HG02970 (cell line): ENCODE measurements at regions not wholly inside any gene's neighbourhood (a gene's known extent, or its start where the extent isn't known, plus 50 kb on each side); places are given as distances from the start of the nearest gene placed in this dataset.

ENCODE experiments used
- ATAC-seq: cut with Tn5 transposase; IDR thresholded peaks from one replicate; pipeline ENCODE4 v1.9.1; 2021; ENCODE audit warnings: mild to moderate bottlenecking, moderate library complexity, moderate number of reproducible peaks; ENCODE audit not compliant: unreplicated experiment, low FRiP score

DNA sequence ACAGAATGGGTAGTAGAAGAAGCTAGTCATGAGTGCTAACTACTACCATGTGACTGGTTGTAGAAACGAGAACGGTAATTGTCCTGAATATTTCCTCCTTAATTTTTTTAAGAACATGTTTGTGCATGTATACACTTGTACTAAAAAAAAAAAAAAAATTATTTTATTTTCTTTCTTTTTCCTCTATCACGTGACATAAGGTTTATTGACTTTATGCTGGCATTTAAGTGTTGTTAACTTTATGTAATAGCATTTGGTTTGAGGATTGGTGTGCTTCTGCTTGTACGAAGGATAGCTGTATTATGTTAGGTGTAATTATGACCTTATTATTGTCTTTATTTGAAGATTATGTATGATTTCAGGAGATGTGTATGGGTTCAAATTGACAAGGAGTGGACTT lies 349.1 kb upstream of the PTPRD start:
- ATAC-seq: no peak

DNA sequence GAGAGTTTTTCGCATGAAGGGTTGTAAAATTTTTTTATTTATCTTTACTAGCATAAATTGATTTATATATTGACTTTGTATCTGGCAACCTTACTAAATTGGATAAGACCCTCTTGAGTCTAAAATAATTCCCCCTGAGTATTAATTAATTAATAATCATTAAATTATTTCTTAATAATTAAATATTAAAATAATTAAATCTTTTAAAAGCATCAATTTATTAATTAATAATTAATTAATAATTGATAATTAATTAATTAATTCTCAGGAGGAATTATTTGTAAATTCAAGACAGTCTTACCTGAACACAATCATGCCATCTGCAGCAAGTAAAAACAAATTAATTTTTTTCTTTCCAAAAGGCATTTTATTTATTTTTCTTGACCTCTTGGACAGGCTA lies 370.4 kb upstream of the PTPRD start:
- ATAC-seq: no peak

DNA sequence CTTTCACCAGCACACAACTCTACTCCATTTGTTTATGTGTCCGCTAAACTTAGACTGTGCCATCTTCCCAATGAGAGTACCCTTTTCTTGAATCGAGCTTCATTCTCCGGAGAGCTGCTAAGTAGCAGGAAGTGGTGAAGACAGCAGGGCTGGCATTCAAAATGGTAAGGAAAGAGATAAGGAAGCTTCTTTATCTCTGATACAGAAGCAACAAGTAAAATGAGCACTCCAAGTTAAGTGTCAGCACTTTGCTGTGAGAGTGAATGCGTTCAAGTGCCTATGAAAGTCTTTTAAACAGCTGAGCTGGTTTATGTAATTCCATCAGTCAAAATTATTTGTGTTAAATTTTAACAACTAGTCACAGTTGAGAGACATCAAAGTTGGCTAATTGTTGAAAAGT lies 386.8 kb upstream of the PTPRD start:
- ATAC-seq: no peak

DNA sequence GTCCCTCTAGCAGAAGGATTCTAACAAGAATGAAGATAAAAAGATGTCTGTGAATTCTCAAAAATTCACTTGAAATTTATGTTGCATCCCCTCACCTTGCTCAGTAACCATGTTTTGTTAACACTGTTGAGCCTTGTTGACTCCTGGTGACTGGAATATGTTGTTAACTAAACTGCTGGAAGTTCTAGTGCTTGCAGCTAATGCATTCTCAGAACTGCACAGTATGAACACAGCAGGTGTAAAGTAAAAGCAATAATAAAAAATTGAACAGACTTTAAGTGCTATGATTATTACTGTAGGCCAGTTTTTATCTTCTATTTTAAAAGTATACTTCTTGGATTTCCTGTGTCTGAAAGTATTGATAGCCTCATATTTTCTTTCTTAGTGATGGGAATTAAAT lies 388.7 kb upstream of the PTPRD start:
- no peak for ATAC-seq

DNA sequence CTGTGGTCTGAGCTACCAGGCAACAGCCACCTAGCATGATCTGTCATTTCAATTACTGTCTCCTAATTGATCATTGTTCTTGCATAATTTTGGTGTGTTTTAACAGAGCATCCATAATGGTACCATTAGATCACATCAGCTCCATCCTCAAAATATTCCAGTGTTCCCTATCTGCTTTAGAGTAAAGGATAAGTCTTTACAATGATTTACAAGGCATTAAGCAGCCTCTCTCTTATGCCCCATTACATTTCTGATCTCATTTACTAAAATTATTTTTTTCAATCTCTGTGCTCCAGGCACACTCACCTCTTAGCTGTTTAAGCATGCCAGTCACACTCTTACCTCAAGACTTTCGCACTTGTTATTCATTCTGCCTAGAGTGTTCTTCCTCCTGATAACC lies 389.9 kb upstream of the PTPRD start:
- ATAC-seq: no peak

DNA sequence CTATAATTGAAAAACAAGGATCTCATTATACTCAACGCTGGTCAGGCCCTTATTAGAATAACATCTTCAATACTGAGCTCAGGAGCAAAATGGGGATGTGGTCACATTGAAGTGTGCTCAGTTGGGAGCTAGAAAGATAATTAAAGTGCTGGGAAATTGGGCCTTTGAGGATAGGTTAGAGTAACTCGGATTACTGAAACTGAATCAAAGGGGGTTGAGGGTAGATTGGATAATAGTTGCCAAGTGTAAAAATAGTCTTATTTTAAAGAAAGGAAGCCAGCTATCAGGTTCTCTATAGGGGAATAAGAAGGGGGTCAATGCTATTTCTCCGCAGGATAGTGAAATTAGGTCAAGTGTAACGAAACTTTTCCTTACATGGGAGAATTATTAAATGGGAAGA lies 391.0 kb upstream of the PTPRD start:
- no peak for ATAC-seq

DNA sequence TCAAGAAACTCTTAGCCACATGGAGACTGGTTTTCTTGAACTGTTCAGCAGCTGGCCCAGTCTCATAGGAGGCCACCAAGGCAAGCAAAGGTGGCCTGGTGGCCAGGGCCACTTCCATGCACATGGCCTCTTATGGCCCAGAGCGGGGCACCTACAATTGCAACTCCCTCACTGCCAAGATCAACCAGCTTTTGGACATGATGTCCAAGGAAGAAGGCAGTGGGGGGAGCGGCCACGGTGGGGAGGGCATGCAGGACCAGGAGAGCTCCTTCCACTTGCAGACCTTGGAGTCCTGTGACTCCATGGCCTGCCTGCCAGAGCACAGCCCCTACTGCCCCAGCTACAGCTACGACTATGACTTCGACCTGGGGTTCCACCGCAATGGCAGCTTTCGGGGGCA lies 398.9 kb upstream of the PTPRD start:
- no peak for ATAC-seq

DNA sequence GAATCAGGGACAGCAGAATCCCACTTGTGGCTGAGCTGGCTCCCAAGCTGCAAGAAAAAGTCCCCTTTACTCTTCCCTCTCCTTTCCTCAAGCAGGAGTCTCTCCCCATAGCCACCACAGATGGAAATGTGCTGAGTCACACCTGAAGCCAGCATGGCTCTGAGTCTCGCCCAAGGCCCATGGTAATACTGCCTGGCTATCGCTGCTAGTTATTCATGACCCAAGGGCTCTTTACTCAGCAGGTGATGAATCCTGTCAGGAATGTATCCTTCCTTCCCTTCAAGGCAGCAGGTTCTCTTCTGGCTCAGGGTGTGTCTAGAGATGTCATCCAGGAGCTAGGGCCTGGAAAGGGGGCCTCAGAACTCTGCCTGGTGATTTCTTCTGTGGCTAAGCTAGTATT lies 403.3 kb upstream of the PTPRD start:
- ATAC-seq: no peak

DNA sequence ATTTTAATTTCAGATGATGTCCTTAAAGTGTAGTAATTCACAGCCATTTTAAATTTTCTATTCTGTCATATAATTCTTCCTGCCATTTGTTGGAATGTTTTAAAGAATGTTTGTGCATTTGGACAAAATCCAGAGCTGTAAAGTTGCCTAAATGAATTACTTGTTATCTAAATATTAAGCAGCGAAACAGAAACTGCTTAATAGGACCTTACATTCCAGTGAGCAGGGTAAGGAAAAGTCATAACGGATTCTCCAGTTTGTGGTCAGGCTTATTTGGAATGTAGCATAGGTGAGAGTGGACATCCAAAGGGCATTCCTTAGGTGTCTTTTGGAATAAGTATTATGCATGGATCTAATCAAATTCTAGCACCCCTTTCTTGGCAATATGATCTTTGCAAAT lies 410.4 kb upstream of the PTPRD start:
- no peak for ATAC-seq

DNA sequence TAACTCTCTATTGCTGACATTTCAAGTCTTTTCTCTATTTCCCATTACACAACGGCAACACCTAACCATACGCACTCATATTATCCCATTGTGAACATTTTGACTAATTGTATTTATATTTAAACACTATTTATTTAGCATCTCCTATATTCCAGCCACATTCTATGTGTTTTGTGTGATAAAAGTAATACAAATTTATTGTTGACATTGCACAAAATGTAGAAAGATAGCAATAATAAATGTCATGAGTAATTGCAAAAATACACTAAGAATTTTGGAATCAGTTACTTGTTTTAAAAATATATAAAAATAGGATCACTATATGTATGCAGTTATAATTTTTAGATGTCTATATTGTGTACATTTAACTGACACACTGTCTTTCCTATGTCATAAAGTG lies 413.0 kb upstream of the PTPRD start:
- no peak for ATAC-seq

DNA sequence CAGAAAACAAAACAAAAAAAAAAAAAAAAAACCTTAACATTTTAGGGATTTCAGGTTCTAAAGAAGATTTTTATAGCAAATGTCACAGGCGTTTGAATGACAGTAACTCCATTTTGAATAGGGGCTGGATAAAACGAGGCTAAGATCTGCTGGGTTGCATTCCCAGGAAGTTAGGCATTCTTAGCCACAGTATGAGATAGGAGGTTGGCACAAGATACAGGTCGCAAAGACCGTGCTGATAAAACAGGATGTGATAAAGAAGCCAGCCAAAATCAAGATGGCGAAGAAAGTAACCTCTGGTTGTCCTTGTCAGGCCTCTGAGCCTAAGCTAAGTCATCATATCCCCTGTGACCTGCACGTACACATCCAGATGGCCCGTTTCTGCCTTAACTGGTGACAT lies 425.6 kb upstream of the PTPRD start:
- no peak for ATAC-seq

DNA sequence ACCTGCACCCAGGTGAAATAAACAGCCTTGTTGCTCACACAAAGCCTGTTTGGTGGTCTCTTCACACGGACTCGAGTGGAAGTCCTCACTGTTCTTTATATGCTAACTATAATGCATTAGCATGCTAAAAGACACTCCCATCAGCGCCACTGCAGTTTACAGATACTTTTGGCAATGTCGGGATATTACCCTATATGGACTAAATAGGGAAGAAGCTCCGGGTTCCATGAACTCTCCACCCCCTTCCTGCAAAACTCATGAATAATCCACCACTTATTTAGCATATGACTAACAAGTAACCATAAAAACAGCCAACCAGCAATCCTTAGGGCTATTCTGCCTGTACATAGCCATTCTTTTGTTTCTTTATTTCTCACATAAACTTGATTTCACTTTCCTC lies 426.2 kb upstream of the PTPRD start:
- ATAC-seq: no peak

DNA sequence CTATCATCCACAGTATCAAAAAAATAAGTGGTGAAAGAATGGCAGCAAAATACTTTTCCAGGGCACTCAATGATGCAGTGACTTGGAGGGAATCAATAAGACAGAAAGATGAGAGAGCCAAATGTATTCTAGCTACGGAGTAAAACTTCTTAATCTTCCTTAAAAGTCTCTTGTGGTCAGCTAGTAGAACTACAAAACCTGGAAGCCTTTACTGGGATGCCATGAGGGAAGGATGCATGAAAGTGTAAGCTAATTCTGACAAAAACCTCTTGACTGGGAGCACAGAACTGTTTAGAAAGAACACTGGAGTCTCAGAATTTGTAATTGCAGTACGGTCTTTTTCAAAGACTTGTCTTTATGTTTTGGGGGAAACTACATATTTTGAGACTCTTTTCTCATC lies 432.8 kb upstream of the PTPRD start:
- no peak for ATAC-seq

DNA sequence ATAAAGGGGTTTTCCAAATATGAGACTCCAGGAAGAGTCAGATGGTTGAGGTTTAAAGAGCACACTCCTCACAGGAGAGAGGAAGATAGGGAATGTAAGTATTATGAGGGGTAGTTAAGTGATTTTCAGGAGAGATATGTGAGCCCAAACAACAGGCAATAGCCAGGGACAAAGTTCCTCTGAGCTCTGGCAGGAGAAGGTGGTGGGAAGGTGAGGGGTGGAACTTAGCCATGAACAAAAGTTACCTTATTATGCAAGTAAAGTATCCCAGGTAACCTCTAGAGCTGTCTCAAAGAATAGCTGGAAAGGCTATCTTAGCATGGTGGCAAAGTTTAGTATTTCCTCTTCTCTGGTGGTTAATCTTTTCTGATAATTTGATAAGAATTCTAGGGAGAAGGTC lies 450.5 kb upstream of the PTPRD start:
- ATAC-seq: no peak

DNA sequence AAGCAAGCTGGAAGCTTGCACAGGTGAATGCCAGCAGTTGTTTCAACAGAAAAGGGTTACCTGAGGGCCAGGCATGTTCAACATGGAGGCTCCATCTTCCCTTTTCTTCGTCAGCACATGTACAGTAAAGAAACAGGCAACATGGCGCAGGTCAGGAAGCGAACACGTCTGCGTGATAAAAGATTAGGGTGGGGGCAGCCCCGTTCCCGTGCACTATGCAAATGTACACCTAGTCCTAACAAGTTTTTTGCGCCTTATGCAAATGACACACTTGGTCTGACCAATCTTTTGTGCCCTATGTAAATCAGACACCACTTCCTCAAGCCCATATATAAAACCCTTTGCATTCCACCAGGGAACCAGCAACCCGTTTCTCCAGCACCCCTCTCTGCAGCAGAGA lies 452.1 kb upstream of the PTPRD start:
- no peak for ATAC-seq

DNA sequence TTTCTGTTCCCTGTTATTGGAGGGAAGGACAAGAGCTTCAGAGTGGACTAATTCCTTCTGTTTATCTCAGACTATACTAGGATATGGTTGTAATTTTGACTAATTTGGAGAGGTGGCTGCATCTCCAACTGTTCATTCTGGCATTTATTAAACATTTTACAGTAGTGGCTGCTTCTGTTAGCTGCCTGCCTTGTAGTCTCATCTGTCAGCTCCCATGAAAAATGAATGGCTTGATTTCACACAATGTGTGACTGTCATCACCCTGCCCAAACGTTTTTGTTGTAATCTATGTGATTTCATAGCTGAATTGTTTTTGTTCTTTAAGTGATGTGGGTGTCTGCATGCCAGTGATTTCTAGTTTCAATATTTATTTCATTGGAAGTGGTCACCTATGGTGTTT lies 459.4 kb upstream of the PTPRD start:
- ATAC-seq: no peak

DNA sequence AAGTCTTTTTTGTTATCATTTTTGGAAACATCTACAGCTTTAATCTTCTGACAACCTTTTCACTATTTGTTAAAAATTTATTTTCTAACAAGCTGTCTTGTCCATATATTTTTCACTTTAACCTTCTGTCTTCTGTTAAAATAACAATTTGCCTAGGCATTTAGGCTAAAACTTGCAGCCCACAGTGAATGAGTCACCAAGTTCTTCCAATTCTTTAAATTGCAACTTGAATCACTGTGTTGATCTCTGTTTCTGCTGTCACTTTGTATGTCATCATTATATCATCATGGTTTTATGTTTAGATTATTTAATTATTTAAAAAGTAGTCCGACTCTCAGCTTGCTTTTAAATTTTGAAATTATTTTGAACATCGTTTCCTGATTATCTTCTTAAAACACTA lies 473.8 kb upstream of the PTPRD start:
- ATAC-seq: no peak

DNA sequence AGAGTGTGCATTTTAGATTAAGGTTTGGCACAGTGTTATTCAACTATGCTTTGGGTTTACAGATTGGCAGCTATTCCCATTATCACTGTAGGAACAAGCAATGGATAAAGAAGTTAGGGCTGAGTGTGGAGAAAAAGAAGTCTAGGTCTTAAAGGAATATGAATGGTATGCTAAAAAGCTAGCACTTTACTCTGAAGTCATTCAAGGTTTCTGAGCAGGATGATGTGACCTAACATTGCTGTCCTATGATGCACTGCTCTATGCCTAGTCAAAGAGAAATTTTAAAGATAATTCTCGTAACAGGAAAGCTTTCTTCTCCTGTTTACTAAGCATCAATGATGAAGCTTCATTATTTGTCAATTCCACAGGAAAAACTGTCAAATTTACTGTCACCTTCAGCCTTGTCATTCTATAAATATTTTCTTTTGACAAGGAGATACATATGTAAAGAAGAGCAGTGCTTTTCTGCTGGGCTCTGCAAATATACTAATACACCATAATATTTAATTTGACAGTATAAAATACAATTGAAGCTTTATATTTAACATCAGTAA lies 476.1 kb upstream of the PTPRD start:
- no peak for ATAC-seq

DNA sequence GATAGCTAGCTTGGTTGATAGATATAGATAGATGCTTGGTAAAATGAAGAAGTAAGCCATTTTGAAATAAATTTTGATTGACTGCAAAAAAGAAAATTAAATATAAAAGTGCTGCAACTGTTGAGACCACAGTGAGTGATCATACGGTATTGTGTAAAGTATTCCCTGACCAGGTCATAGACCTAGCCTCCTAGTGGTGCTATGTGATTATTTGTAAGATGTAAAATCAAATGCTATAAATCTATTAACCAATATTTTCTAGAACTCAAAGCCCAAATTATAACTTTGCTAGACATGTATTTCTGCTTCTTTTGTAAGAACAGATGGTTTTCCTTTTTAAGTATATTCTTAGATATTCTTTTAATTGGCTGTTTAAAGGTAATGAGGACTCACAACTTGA lies 480.2 kb upstream of the PTPRD start:
- ATAC-seq: no peak

DNA sequence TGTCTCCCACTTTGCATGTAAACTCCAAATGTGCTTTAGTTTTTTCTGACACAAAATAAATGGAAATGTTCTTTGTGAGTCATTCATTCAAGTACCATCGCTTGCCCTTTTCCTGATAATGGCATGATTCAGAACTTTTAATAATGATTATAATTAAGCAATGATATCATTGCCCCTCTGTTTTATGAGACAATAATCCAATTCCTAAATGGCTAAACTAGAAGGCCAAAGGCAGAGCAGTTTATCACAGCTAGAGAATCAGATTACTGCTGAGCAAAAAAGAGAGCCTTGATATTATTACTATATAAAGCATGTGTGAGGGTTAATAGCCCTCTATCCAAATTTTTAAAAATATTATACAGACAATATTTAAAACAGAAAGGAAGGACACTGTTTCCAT lies 484.2 kb upstream of the PTPRD start:
- no peak for ATAC-seq

DNA sequence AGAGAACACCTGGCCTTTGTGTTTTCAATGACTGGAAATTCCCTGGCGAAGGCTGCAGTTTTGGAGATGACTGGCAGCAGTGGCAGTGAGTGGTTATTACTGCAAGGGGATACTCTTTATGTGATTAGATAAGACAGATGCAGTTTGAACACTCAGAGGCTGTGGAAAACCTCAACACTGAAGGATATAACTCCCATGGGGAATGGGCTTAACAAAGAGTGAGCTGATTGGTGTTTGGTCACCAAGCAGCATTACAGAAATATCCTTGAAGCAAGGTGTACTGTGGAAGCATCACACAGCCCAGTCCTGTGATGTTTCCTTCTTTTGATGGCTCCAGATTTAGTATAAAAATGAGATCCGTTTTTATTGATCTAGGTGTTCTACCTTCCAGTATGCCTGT lies 490.7 kb upstream of the PTPRD start:
- ATAC-seq: no peak

DNA sequence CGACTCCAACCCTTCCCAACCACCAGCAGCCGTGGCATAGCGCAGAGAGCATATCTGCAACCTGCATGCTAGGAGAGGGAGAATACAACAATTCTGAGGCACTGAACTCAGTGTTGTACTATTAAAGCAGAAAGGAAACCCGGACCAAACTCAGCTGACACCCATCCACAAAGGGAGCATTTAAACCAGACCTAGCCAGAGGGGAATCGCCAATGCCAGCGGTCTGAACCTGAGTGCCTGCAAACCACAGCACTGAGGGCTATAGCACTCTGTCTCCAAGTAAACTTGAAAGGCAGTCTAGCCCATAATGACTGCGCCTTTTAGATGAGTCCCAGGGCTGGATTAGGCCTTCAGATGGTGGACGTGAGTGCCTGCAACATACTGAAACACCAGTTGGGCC lies 494.4 kb upstream of the PTPRD start:
- ATAC-seq: no peak

DNA sequence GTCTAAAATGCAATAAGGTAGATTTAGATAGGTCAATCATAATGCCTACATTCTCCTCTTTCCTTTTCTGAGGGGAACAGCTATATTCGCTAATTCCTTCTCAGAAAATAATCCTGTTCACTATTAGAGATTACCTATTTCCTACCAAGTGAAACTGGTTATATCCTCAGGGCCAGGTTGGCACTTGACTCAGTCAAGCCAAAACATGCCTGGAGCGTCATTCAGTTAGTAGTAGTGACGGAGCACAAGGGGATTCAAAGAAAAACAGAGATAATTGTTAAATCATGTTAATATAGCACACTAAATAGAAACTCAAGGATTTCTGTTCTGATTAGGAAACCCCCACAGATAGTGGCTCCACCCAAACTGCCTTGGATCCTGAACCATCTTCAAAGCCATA lies 515.4 kb upstream of the PTPRD start:
- no peak for ATAC-seq
